ENCODE measurements at regions not wholly inside any gene's neighbourhood (a gene's known extent, or its start where the extent isn't known, plus 50 kb on each side); places are given as distances from the start of the nearest gene placed in this dataset.

GRCh38 chr3:10665592-10665991 is 150.4 kb upstream of the SLC6A11 start:
- no peak for TF ChIP-seq CTCF (IDR thresholded peaks at IDR 0.05; ENCODE audit: low read depth, low read length)
- DNase-seq (ENCODE audit: low read depth, low spot score) = no peak
- in situ Hi-C loops (cut with HindIII; ENCODE audit: low sequenced_read_pairs) = no loop called here
- H3K4me3 ChIP-seq (ENCODE audit: low read depth, low read length) = no peak overlapping the region

- no peak for DNase-seq (ENCODE audit: low read depth, low spot score)
- no peak for TF ChIP-seq CTCF (IDR thresholded peaks at IDR 0.05; ENCODE audit: low read depth, low read length)
- in situ Hi-C loops (cut with HindIII; ENCODE audit: low sequenced_read_pairs) = no loop called here
- no peak overlapping the region for H3K4me3 ChIP-seq (ENCODE audit: low read depth, low read length)
Measured at GRCh38 chr3:10666621-10667020, 149.4 kb upstream of the SLC6A11 start.

GRCh38 chr3:10667269-10667668 is 148.8 kb upstream of the SLC6A11 start:
- in situ Hi-C loops (cut with HindIII; ENCODE audit: low sequenced_read_pairs) = no loop called here
- no peak overlapping the region for H3K4me3 ChIP-seq (ENCODE audit: low read depth, low read length)
- no peak for DNase-seq (ENCODE audit: low read depth, low spot score)
- no peak for TF ChIP-seq CTCF (IDR thresholded peaks at IDR 0.05; ENCODE audit: low read depth, low read length)

- no peak overlapping the region for H3K4me3 ChIP-seq (ENCODE audit: low read depth, low read length)
- TF ChIP-seq CTCF (IDR thresholded peaks at IDR 0.05; ENCODE audit: low read depth, low read length) = no peak
- no peak for DNase-seq (ENCODE audit: low read depth, low spot score)
- in situ Hi-C loops (cut with HindIII; ENCODE audit: low sequenced_read_pairs) = no loop called here
Measured at GRCh38 chr3:10667901-10668476, 148.0 kb upstream of the SLC6A11 start.

GRCh38 chr3:10669490-10670048 is 146.5 kb upstream of the SLC6A11 start:
- no peak overlapping the region for H3K4me3 ChIP-seq (ENCODE audit: low read depth, low read length)
- in situ Hi-C loops (cut with HindIII; ENCODE audit: low sequenced_read_pairs) = no loop called here
- DNase-seq (ENCODE audit: low read depth, low spot score) = no peak
- no peak for TF ChIP-seq CTCF (IDR thresholded peaks at IDR 0.05; ENCODE audit: low read depth, low read length)

- in situ Hi-C loops (cut with HindIII; ENCODE audit: low sequenced_read_pairs) = no loop called here
- H3K4me3 ChIP-seq (ENCODE audit: low read depth, low read length) = no peak overlapping the region
- DNase-seq (ENCODE audit: low read depth, low spot score) = no peak
- no peak for TF ChIP-seq CTCF (IDR thresholded peaks at IDR 0.05; ENCODE audit: low read depth, low read length)
Measured at GRCh38 chr3:10672422-10672821, 143.6 kb upstream of the SLC6A11 start.
